HL-60 (cell line): ENCODE measurements at regions not wholly inside any gene's neighbourhood (a gene's known extent, or its start where the extent isn't known, plus 50 kb on each side); places are given as distances from the start of the nearest gene placed in this dataset.

Experiments used
- GABPA ChIP-seq: IDR thresholded peaks from 2 replicates; pipeline ENCODE4 v1.6.1; 2012; ENCODE audit warnings: low read depth
- POLR2AphosphoS5 ChIP-seq: IDR thresholded peaks from 2 replicates; pipeline ENCODE4 v1.6.1; 2012; ENCODE audit warnings: low read depth
- TF ChIP-seq, protein P1 (sequence below): IDR thresholded peaks from 2 replicates; pipeline ENCODE4 v1.6.1; 2012; ENCODE audit warnings: low read depth; ENCODE audit not compliant: insufficient replicate concordance
- TF ChIP-seq, protein P2 (sequence below): IDR thresholded peaks from one replicate; pipeline ENCODE4 v1.5.1; 2011; ENCODE audit warnings: low read length, control low read depth, inconsistent platforms; ENCODE audit not compliant: insufficient read depth

DNA sequence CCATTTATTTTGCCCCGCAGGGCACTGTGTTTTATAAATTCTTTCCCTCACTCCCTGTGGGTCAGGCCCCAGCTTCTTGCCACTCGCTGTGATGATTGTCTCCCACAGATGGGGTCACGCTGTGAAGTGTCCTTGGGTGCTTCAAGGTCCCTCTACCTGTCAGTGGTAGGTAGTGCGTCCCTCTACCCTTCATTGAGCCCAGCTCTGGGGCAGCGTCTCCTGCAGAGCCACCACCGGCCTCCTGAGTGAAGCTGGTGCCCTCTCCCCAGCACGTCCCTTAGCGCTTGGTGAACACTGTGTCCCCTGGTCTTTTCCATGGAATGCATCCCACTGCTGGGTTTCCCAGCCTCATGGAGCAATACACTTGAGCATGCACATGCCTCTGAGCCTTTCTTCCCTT lies 108.2 kb downstream of the NRN1 start:
- TF ChIP-seq, protein P1, sequence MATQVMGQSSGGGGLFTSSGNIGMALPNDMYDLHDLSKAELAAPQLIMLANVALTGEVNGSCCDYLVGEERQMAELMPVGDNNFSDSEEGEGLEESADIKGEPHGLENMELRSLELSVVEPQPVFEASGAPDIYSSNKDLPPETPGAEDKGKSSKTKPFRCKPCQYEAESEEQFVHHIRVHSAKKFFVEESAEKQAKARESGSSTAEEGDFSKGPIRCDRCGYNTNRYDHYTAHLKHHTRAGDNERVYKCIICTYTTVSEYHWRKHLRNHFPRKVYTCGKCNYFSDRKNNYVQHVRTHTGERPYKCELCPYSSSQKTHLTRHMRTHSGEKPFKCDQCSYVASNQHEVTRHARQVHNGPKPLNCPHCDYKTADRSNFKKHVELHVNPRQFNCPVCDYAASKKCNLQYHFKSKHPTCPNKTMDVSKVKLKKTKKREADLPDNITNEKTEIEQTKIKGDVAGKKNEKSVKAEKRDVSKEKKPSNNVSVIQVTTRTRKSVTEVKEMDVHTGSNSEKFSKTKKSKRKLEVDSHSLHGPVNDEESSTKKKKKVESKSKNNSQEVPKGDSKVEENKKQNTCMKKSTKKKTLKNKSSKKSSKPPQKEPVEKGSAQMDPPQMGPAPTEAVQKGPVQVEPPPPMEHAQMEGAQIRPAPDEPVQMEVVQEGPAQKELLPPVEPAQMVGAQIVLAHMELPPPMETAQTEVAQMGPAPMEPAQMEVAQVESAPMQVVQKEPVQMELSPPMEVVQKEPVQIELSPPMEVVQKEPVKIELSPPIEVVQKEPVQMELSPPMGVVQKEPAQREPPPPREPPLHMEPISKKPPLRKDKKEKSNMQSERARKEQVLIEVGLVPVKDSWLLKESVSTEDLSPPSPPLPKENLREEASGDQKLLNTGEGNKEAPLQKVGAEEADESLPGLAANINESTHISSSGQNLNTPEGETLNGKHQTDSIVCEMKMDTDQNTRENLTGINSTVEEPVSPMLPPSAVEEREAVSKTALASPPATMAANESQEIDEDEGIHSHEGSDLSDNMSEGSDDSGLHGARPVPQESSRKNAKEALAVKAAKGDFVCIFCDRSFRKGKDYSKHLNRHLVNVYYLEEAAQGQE, result no peak
- TF ChIP-seq, protein P2, sequence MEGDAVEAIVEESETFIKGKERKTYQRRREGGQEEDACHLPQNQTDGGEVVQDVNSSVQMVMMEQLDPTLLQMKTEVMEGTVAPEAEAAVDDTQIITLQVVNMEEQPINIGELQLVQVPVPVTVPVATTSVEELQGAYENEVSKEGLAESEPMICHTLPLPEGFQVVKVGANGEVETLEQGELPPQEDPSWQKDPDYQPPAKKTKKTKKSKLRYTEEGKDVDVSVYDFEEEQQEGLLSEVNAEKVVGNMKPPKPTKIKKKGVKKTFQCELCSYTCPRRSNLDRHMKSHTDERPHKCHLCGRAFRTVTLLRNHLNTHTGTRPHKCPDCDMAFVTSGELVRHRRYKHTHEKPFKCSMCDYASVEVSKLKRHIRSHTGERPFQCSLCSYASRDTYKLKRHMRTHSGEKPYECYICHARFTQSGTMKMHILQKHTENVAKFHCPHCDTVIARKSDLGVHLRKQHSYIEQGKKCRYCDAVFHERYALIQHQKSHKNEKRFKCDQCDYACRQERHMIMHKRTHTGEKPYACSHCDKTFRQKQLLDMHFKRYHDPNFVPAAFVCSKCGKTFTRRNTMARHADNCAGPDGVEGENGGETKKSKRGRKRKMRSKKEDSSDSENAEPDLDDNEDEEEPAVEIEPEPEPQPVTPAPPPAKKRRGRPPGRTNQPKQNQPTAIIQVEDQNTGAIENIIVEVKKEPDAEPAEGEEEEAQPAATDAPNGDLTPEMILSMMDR, result no peak
- no peak for TF ChIP-seq POLR2AphosphoS5
- TF ChIP-seq GABPA, result no peak
